ENCODE measurements at regions not wholly inside any gene's neighbourhood (a gene's known extent, or its start where the extent isn't known, plus 50 kb on each side); places are given as distances from the start of the nearest gene placed in this dataset.

GRCh38 chr12:124096109-124096508 is 123.1 kb downstream of the ZNF664 start:
- no peak overlapping the region for H4K8ac ChIP-seq (ENCODE audit: extremely low read depth, insufficient read depth, low read length)

More at GRCh38 chr12:124096109-124096508, 123.1 kb downstream of the ZNF664 start:
- Histone ChIP-seq H3K4ac (replicated peaks; ENCODE audit: insufficient read length, low read depth, low read length) (no peak overlapping the region), H2AFZ (ENCODE audit: low read length) (no peak overlapping the region), H3K4me2 (ENCODE audit: insufficient read depth in 1 of 2, low read depth in 2 of 2, low read length in 2 of 2) (no peak overlapping the region), H3K4me1 (replicated peaks in 1 of 4; ENCODE audit: control insufficient read depth in 3 of 4, insufficient read depth in 4 of 4, low read length in 3 of 4) (no peaks in the 10 kb centered on the region; a peak in 2 of 7 replicates), H2BK12ac (ENCODE audit: low read depth, low read length) (no peak overlapping the region), H3K56ac (replicated peaks; ENCODE audit: insufficient read length, low read depth, low read length) (no peak overlapping the region), H2BK5ac (ENCODE audit: low read depth, low read length) (no peak overlapping the region), H3K14ac (ENCODE audit: insufficient read length) (no peak overlapping the region), H3K9me3 (ENCODE audit: insufficient read depth in 2 of 2, low read depth in 1 of 2, low read length in 1 of 2) (peaks cover 0 to 11% of the 10 kb centered on the region in 2 experiments; a peak in 3 of 4 replicates), H3K27ac (ENCODE audit: low read depth, low read length) (no peak overlapping the region), H3K79me2 (ENCODE audit: control insufficient read depth in 1 of 2, insufficient read depth in 2 of 2, low read length in 2 of 2) (no peaks in the 10 kb centered on the region), H3K23me2 (ENCODE audit: low read depth, low read length) (peaks cover 13% of the 10 kb centered on the region; the same call in 1 of the 2 replicates), H4K91ac (replicated peaks; ENCODE audit: insufficient read length, low read length) (no peak overlapping the region), H3K18ac (ENCODE audit: extremely low read depth, low read length) (no peak overlapping the region), H4K20me1 (replicated peaks in 1 of 2; ENCODE audit: control insufficient read depth in 1 of 2, insufficient read depth in 2 of 2, low read length in 2 of 2) (peaks cover 0 to 6% of the 10 kb centered on the region in 2 experiments), H2BK20ac (ENCODE audit: low read length) (0 out of 2 replicates have a peak overlapping the region, but pooled peaks have one; percentile 40), H4K5ac (ENCODE audit: insufficient read length, low read depth, low read length) (no peak overlapping the region), H3K4me3 (ENCODE audit: extremely low read depth in 1 of 4, insufficient read depth in 2 of 4, low read depth in 3 of 4, low read length in 4 of 4) (no peak overlapping the region), H2BK120ac (replicated peaks; ENCODE audit: low read depth, low read length) (no peak overlapping the region), H3K27me3 (replicated peaks in 1 of 4; ENCODE audit: control insufficient read depth in 3 of 4, extremely low read depth in 1 of 4, insufficient read depth in 3 of 4, low read length in 3 of 4) (no peaks in the 10 kb centered on the region; a peak in 1 of 7 replicates), H3K36me3 (ENCODE audit: control insufficient read depth in 2 of 4, insufficient read depth in 4 of 4, low read length in 3 of 4) (no peaks in the 10 kb centered on the region; a peak in 1 of 8 replicates), H3K23ac (ENCODE audit: insufficient read length) (no peak overlapping the region), H2BK15ac (ENCODE audit: low read length) (peak overlapping the region; percentile 81; the same call in 1 of the 2 replicates), H3K79me1 (ENCODE audit: low read depth, low read length) (no peaks in the 10 kb centered on the region), H2AK5ac (ENCODE audit: low read depth, low read length) (0 out of 2 replicates have a peak overlapping the region, but pooled peaks have one; percentile 14), H3K9ac (replicated peaks in 1 of 4; ENCODE audit: extremely low read depth in 1 of 4, low read depth in 3 of 4, low read length in 3 of 4) (no peak overlapping the region)
- ChIA-PET POLR2A (ENCODE audit: partially characterized antibody) (interaction anchor here (0.8 kb wide), 1 partner anchor 20 kb away, joined by 3 read pairs; no protein-coding TSS in a partner anchor), CTCF (ENCODE audit: partially characterized antibody) (interaction anchor here (0.8 to 1.6 kb wide), 5 partner anchors 12 to 670 kb away, joined by 3 to 5 read pairs (median 4); no protein-coding TSS in a partner anchor)
- FAIRE-seq (no peak), DNase-seq (ENCODE audit: low read depth in 1 of 2, low spot score in 2 of 2) (no peak)
- TF ChIP-seq GTF2F1 (IDR thresholded peaks at IDR 0.05; ENCODE audit: borderline replicate concordance, low read depth, low read length) (no peak), CTCF (IDR thresholded peaks at IDR 0.05; ENCODE audit: control extremely low read depth in 1 of 3, insufficient read depth in 1 of 3, low read depth in 1 of 3, low read length in 3 of 3) (peak in 1 of 3 experiments; percentile 15; a peak in 1 of 4 replicates), E2F6 (IDR thresholded peaks at IDR 0.05) (no peak)
- WGBS, 2 experiments (ENCODE audit: extremely low coverage in 1 of 2, insufficient coverage in 1 of 2, insufficient read length in 1 of 2, insufficient replicate concordance in 2 of 2, low coverage in 1 of 2, low lambda C conversion rate in 2 of 2, missing lambda C conversion rate in 1 of 2): 88% methylated on average over 15 of the region's 15 CpGs; no CpG with 5 or more reads in 1 of the 2 experiments
